Suppressor macrophage treated with lipopolysaccharide for 4 hours (primary cell): ENCODE measurements at regions not wholly inside any gene's neighbourhood (a gene's known extent, or its start where the extent isn't known, plus 50 kb on each side); places are given as distances from the start of the nearest gene placed in this dataset.
A peak's percentile ranks its signal among the peaks of the same experiment; 100 is the strongest.

Source experiments
- DNase-seq: peaks from one replicate; pipeline ENCODE4 v3.0.0-alpha.2; 2020

- DNase-seq, result no peak
Measured at GRCh38 chr4:152157629-152158028, 378.3 kb downstream of the FBXW7 start.

GRCh38 chr4:152156442-152156841 lies 379.4 kb downstream of the FBXW7 start:
- no peak for DNase-seq

- peak; percentile 59 for DNase-seq
Measured at GRCh38 chr4:152155070-152155469, 380.8 kb downstream of the FBXW7 start.

- DNase-seq, result no peak
Measured at GRCh38 chr4:152154433-152154832, 381.5 kb downstream of the FBXW7 start.

- no peak for DNase-seq
Measured at GRCh38 chr4:152153476-152154270, 382.2 kb downstream of the FBXW7 start.

DNA sequence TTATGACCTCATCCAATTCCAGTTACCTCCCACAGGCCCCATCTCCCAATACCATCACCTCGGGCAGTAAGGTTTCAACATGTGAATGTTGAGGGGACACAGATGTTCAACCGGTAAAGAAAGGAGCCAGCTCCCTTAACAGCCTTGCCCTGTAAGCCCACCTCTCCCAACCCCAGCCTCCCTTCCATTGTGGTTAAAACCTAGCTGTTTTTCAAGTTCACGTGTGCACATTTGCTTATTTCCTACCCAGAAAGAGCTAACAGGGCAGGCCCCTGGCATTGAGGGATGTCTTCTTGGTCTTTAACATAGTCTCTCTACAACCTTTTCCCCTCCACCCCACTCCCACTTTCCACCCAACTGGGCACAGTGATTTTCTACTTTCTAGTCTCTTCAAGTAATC lies 385.7 kb downstream of the FBXW7 start:
- no peak for DNase-seq

GRCh38 chr4:152149745-152150144 lies 386.1 kb downstream of the FBXW7 start:
- no peak for DNase-seq

DNA sequence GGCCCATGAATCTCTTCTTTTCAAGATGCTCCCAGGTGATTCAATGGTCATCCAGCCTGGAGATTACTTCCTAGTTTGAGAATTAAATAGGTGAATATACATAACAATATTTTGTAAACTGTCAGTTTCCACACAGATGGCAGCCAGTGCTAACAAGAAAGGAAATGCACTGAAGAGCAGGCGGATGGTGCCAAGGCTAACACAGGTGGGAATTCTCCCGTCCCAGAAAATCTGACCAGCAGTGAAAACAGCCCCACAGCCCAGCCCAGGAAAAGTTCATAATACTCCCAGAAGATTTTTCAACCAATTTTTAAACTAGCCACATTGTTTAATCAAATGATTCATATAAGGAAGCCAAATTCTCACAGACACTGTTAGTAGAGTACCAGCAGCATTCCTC lies 387.2 kb upstream of the GATB start:
- no peak for DNase-seq

- no peak for DNase-seq
Measured at GRCh38 chr4:152146244-152146643, 385.4 kb upstream of the GATB start.

DNA sequence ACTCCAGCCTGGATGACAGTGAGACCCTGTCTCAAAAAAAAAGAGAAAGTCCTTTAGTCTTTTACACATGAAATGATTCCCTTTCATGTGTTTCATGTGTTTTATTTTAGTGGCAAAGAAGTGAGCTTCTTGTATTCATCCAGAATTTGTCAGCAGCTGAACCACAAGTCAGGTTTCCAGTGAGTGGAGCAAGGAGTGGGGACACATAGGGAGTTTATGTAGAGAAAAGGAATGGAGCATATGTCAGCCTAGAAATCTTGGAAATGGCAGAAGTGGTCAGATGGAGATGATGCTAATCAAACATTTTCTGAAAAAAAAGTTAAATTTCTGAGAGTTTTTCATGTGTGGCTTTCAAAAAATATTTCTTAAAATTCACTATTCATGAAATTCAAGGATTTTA lies 383.0 kb upstream of the GATB start:
- DNase-seq, result no peak

GRCh38 chr4:152138451-152138850 lies 377.6 kb upstream of the GATB start:
- no peak for DNase-seq

- no peak for DNase-seq
Measured at GRCh38 chr4:152132776-152133175, 372.0 kb upstream of the GATB start.

DNA sequence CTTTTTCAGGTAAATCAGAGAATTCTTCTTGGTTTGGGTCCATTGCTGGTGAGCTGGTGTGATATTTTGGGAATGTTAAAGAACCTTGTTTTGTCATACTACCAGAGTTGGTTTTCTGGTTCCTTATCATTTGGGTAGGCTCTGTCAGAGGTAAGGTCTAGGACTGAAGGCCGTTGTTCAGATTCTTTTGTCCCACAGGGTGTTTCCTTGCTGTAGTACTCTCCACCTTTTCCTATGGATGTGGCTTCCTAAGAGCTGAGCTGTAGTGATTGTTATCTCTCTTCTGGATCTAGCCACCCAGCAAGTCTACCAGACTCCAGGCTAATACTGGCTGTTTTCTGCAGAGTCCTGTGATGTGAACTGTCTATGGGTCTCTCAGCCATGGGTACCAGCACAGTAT lies 367.5 kb upstream of the GATB start:
- DNase-seq, result no peak

DNA sequence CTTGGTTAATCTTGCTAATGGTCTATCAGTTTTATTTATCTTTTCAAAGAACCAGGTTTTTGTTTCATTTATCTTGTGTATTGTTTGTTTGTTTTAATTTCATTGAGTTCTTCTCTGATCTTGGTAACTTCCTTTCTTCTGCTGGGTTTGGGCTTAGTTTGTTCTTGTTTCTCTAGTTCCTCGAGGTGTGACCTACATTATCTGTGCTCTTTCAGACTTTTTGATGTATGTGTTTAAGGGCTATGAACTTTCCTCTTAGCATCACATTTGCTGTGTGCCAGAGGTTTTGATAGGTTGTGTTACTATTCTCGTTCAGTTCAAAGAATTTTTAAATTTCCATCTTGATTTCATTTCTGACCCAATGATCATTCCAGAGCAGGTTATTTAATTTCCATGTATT lies 365.4 kb upstream of the GATB start:
- no peak for DNase-seq

DNA sequence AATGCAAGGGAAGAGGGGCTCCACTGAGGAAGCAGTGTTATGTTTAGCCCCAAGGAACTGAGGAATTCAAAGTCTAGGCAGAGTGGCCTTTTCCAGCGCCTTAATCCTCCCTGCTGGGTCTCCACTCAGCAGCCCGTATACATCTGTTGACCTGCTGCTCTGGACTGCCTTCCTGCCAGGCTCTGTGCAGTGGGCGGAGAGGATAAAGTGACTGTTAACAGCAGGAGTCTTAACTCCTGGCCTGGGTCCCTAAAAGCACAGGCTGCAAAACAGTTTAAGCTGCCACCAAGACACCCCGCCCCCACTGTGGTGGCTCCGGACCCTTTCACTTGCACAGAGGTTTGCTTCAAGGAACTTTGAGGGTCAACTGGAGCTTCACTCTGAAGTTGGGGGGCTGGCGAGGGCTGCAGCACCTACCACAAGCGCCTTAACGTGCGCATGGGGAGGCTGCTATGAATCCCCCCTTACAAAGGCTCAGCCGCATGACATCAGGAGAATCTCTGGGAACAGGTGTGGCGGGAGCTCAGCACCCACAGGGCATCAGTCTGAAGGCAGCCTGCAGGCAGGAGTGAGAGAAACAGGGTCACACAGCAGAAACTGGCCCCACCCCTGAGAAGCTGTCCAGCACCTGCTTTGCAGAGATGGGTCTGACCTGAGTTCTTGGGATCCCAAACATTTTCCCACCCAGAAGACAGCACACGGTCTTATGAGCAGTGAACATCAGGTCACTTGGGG lies 358.2 kb upstream of the GATB start:
- DNase-seq, result no peak

GRCh38 chr4:152117933-152118507 lies 357.2 kb upstream of the GATB start:
- DNase-seq, result no peak

DNA sequence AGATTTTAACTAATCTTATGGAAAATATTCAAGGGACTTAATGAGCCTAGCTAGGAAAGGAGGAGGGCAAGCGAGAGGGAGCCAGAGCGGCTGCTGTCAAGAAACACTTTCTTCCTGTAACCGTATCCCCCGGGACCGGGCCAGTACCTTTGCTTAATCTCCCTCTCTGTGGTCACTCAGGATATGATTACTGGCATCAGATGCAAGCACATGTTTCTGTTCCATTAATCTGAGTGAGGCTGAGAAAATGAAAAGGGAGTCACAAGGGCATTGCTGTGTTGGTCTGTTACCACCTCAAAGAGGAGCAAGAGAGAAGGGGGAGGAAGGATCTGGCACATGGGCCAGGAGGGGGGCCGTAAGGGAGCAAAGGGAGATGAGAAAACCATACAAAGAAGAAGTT lies 356.7 kb upstream of the GATB start:
- no peak for DNase-seq

GRCh38 chr4:152117054-152117453 lies 356.2 kb upstream of the GATB start:
- DNase-seq, result no peak

GRCh38 chr4:152115794-152116193 lies 355.0 kb upstream of the GATB start:
- no peak for DNase-seq

GRCh38 chr4:152115118-152115517 lies 354.3 kb upstream of the GATB start:
- DNase-seq, result no peak

- no peak for DNase-seq
Measured at GRCh38 chr4:152114562-152114961, 353.8 kb upstream of the GATB start.

GRCh38 chr4:152112887-152113286 lies 352.1 kb upstream of the GATB start:
- DNase-seq, result no peak

DNA sequence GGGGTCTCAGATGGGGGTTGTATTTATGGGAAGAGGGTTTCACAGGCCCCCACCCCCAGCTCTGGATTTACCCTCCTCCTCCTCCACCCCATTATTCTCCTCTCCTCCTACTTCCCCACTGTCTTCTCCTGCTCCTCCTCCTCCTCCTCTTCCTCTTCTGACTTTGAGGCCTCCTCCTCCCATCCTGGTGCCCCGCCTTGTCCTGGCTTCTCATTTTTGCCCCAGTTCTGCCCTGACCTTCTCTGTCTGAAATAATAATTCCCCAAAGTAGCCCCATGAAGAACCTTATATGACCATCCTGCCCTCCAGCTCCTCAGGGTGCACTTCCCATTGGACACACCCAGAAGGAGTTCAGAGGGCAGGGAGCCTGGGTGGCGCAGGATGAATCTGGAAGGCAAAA lies 351.4 kb upstream of the GATB start:
- no peak for DNase-seq

DNA sequence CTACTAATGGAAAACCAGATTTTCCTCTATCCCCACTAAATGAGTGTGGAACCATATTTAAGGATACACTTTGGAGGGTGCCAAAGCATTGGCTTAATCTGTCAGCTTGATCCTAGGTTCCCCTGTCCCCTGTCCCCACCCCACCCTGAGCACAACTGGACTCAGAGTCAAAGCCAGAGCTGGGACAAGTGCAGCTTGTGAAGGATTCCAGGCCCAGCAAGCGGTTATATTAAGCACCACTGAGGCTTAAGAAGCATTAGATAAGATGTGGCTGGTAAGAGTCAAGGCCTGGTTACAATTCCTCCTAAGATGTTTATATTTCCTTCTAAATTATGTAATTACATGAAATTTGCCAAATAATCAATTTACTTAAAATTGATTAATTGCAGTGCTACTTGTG lies 350.0 kb upstream of the GATB start:
- DNase-seq, result no peak
